ENCODE measurements at regions not wholly inside any gene's neighbourhood (a gene's known extent, or its start where the extent isn't known, plus 50 kb on each side); places are given as distances from the start of the nearest gene placed in this dataset.

DNA sequence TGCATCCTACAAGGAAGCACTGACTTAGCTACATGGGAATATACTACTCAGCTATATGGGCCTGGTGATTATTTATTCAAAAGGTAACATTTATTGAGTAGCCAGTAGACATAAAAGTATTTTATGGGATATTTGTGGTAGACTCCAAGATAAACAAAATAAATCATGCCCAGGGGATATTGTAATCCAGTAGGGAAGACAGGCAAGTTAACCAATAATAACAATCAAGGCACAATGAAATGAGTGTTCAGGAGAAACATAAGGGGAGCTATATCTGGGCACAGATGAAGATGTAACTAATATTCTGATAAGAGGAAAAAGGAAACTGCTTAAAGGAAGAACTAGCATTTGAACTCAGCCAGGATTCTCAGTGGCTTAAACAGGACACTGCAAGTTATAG lies 161.4 kb upstream of the MTNR1B start:
- DNase-seq = no peak

- no peak for DNase-seq
These were observed 158.9 kb upstream of the MTNR1B start for GRCh38 chr11:92810423-92811064.

DNA sequence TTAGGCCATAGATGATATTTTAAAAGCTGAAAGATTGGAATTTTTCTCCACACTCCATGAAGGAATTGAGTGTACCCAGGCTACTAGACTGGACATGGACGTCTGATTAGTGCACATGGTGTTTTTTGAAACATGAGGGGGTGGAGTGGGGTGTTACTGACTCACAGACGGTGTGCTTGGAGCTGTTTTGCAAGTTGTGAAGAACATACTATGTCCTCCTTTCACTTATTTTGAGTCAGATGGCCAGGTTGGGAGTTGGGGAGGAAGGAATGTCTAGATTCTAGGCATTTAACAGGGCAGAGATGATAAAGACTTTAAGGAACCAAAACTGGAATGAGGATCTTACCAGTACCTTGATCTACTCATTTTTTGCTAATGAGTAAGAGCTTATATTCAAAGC lies 158.1 kb upstream of the MTNR1B start:
- peak; percentile 44 for DNase-seq

DNA sequence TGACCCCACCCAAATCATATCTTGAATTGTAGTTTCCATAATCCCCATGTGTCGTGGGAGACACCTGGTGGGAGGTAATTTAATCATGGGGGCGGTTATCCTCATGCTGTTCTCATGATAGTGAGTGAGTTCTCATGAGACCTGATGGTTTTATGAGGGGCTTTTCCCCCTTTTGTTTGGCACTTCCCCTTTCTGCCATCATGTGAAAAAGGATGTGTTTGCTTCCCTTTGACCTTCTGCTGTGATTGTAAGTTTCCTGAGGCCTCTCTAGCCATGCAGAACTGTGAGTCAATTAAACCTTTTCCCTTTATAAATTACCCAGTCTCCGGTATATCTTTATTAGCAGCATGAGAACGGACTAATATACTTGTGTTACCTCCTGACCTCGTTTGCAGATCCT lies 156.6 kb upstream of the MTNR1B start:
- DNase-seq = no peak

DNA sequence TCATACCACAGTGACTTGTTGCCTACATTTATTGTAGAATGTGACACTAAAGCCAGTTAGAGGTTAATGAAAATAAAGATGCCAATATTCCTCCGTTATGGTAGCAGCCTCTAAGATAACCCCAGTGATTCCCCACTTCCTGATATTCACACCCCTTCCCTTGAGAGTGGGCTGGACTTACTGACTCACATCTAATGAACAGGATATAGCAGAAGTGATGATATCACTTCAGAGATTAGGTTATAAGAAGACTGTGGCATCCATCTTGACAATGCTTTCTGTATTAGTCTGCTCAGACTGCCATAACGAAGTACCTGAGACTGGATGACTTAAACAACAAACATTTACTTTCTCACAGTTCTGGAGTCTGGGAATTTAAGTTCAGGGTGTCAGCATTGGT lies 149.6 kb upstream of the MTNR1B start:
- peak; percentile 1 for DNase-seq

DNA sequence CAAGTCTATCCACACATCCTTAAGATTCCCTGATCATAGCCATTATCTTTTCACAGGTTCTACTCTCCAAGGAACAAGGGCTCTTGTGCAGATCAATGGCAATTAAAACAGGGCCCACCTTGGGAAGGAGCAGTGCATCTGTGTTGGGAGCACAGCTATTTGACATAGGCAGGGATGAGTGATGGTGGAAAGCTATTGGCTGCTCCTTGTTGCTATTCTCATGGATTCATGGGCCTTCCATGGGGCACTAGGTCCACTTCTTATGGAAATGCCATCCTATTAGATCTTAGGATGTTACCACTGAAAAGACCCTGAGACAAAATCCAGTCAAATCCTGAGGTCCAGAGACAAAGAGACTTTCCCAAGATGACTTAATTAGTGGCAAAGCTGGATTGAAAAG lies 148.6 kb upstream of the MTNR1B start:
- no peak for DNase-seq

GRCh38 chr11:92822410-92822809 lies 147.0 kb upstream of the MTNR1B start:
- no peak for DNase-seq

DNA sequence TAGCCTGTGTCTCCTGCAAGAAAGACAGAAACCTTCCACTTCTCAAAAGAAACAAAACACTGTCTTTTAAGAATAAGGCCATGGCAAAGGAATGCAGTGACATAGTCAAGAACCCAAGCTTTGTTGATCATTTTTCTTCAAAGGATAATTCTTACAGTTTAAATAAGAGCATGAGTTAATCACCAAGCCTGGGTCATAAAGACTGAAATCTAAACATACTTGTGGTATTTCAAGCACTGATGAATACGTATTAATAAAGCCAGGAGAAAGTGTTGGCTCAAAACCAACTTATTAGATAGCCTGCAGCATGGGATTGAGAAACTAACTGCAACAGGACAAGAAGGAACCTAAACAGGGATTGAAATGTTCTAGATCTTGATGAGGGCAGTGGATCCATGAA lies 143.3 kb upstream of the MTNR1B start:
- no peak for DNase-seq

DNA sequence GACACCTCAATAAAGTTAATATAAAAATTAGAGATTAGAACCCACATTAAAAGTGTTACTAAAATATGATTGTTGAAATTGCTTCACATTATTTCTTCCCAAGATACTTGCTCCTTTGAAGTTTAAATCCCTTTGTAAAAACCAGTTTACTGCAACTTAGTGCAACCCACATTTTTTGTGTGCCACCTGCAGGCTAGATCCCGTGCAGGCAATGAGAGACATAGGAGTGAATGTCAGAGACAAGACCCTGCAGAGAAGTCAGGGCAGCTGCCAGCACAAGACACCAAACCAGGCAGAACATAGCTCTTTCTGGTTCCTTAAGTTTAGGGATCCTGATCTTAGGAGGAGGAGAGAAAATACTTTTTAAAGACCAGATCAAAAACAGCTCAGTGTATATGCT lies 142.8 kb upstream of the MTNR1B start:
- no peak for DNase-seq

DNA sequence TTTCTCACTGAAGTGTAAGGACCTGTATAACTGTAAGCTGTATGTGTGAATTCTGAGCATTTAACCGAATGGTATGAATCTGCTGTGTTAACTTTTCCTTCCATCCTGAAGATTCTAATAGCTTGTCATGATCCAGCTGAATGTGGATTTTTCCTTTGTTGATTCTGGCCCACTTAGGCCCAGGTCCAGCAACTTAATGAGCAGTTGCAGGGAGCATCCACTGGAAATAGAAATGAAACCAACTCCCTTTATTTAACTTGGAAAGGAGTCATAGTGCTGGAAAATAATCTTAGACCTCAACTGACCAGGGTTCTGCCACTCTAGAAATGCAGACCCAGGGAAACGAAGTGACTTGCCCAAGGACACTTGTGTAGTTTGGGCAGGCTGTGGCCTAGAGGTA lies 142.3 kb upstream of the MTNR1B start:
- no peak for DNase-seq

- no peak for DNase-seq
These were observed 140.9 kb upstream of the MTNR1B start for GRCh38 chr11:92828556-92828955.

GRCh38 chr11:92829121-92829520 lies 140.3 kb upstream of the MTNR1B start:
- no peak for DNase-seq

DNA sequence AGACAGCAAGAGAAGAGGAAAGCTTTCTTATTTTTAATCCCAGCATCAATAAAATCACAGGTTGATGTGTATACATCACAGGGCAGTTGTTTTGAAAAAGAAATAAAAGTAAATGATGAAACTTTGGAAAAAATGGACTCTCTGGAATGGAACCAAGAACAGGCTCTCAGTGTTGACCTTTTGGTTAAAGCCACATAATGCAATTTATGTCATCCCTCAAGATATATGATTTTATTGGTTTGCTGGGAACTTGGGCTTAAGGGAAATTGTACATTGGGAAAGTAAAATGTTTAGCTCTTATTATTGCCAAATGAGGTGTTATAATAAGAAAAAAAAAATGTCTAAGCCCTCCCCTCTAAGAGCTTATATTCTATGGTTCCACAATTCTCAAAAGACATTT lies 139.8 kb upstream of the MTNR1B start:
- DNase-seq = no peak

GRCh38 chr11:92830377-92831155 lies 138.9 kb upstream of the MTNR1B start:
- no peak for DNase-seq

DNA sequence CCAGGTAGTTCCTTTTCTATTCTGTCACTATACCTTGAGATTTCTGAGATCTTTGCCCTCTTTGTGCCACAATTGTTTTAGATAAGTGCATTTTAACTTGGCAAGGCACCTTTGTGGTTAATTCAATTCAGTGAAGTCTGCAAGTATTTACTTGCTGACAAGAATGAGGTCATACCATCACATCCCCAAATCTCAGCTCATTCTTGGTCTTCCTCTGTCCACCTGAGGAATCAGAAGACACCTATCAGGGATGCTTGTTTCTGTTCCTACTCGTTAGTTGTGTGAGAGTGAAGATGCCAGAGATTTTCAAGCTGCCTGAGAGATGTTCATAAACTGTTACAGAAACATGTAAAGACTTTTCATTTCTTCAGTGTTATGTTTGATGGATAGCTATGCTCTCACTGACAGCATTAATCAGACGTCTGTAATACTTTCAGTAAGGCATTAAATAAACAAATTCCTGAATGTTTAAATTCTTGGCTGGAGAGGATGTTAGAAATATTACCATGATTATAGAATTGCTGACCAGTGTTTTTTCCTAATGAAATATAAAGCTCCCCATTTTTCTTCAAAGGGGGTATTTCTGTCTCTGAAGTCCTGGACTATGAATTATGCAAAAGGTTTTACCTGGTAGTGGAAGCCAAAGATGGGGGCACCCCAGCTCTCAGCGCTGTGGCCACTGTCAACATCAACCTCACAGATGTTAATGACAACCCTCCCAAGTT lies 135.0 kb upstream of the MTNR1B start:
- DNase-seq = no peak

DNA sequence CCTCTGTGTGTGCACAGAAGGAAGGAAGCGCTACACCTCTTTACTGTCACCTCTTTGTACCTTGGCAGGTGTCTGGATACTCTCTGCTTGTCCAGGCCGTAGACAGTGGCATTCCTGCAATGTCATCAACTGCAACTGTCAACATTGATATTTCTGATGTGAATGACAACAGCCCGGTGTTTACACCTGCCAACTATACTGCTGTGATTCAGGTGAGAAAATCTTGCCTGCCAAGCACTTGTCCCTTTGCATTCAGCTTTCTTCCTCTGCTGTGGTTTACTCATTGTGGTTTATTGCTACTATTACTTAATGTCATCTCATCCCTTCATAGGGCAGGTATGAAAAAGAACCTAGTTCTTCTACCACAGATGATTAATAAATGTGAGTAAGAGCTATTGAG lies 131.9 kb upstream of the MTNR1B start:
- no peak for DNase-seq

DNA sequence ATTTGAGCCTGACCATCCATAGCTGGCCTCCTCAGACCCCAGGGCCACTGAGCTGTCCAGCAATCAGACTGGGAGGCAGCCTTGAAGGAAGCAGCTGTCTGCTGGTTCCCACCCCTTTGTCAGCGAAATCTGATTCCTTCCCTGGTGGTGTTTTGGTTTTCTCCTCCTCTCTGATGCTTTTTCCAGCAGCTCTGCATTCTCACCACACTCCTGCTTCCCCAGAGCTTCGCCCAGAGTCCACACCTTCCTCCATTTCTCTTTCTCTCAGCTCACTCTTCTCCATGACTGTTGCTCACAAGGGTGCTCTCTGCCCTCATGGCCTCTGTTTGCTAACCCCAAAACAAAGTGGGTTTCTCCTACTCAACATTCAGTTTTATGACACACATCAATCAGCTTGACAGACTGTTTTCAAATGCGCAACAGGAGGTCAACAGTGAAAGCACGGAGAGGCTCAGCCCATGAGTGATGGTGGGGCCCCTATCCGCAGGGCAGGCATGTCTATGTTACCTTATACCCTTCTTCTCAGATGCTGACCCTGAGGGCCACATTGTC lies 130.6 kb upstream of the MTNR1B start:
- DNase-seq = no peak

GRCh38 chr11:92839450-92839849 lies 130.0 kb upstream of the MTNR1B start:
- no peak for DNase-seq

DNA sequence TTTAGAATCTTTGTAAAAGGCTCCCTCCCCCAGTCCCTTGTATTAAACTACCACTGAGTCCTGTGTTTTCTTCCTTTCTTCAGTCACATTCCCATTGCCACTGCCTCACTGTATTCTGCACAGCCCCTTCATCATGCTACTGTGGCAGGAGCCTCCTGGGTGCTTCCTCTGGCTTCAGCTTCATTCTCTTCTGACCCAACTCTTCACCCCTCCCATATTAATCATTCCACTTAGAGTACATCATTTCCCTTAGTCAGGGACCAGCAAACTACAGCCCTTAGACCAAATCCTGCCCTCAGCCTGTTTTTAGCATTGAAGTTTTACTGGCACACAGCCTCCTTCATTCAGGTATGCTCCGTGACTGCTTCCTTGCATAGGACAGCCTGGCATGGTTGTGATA lies 127.7 kb upstream of the MTNR1B start:
- no peak for DNase-seq

GRCh38 chr11:92843455-92843854 lies 126.0 kb upstream of the MTNR1B start:
- DNase-seq = no peak

GRCh38 chr11:92844197-92844596 lies 125.3 kb upstream of the MTNR1B start:
- no peak for DNase-seq

DNA sequence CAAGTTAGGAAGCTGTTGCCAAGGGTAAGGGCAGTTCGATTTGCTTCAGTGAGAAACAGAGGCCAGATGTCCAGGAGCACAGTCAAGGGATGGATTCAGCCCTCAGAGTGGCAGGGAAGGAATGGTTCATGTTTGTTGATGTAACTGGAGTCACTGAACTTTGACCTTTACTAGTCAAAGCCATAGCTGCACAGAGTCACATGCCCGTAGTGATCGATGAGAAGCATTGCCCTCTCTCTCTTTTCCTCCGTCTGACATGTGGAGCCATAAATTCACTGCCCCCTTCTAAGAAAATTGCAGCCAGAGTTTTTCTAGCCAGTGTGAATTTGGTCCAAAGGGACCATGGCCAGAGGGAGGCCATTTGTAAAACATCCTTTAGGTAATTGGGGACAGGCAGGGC lies 124.1 kb upstream of the MTNR1B start:
- no peak for DNase-seq

DNA sequence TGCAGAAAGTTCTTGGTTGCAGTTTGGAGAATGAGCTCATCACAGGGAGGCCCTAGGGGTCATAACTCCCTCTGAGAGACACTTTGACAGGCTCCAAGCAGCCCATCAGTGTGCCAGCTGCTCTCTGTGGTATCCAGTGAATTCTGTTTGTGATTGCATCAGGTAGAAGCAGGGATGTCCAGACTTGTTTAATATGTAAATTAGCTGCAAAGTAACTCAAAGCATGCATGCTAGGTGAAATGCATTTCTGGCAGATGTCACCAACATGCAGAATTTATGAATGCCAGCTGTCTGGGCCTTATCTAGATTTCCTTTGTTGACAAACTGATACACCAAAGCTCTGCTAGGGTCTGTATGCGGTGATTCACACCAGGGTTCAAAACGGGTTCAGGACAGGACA lies 123.6 kb upstream of the MTNR1B start:
- no peak for DNase-seq

Measured in suppressor macrophage treated with lipopolysaccharide for 4 hours (primary cell).